Immature natural killer cell (primary cell): ENCODE measurements at regions not wholly inside any gene's neighbourhood (a gene's known extent, or its start where the extent isn't known, plus 50 kb on each side); places are given as distances from the start of the nearest gene placed in this dataset.
"Not testable (repeated sequence)": the region's sequence is repeated elsewhere in the genome, so short reads cannot be mapped to it uniquely, and the experiment has no call there.

Source experiments
- DNase-seq, 3 donors: peaks; one replicate each; pipeline ENCODE4 v3.0.0; 2022; ENCODE audit warnings: mixed read lengths in 1 of 3
- H3K27ac Mint-ChIP-seq, 6 donors: one replicate each; pipeline ENCODE4 v1.8.0; 2020; ENCODE audit warnings: mixed read lengths in 6 of 6, mild to moderate bottlenecking in 5 of 6, inconsistent platforms in 4 of 6, moderate library complexity in 3 of 6
- H3K27me3 Mint-ChIP-seq, 3 donors: one replicate each; pipeline ENCODE4 v1.8.0; 2020 to 2021; ENCODE audit warnings: low read depth in 3 of 3, mild to moderate bottlenecking in 3 of 3, mixed read lengths in 3 of 3, moderate library complexity in 3 of 3, inconsistent platforms in 1 of 3
- H3K36me3 Mint-ChIP-seq, 3 donors: one replicate each; pipeline ENCODE4 v1.8.0; 2020; ENCODE audit warnings: mixed read lengths in 3 of 3, inconsistent platforms in 2 of 3, mild to moderate bottlenecking in 2 of 3
- H3K4me1 Mint-ChIP-seq, 2 donors: one replicate each; pipeline ENCODE4 v1.8.0; 2020; ENCODE audit warnings: inconsistent platforms in 2 of 2, mild to moderate bottlenecking in 2 of 2, mixed read lengths in 2 of 2, moderate library complexity in 1 of 2
- H3K4me3 Mint-ChIP-seq, 5 donors: one replicate each; pipeline ENCODE4 v1.8.0; 2020; ENCODE audit warnings: mild to moderate bottlenecking in 5 of 5, mixed read lengths in 5 of 5, inconsistent platforms in 3 of 5, moderate library complexity in 3 of 5
- H3K9me3 Mint-ChIP-seq, 6 donors: one replicate each; pipeline ENCODE4 v1.8.0; 2020; ENCODE audit warnings: mild to moderate bottlenecking in 6 of 6, mixed read lengths in 6 of 6, inconsistent platforms in 4 of 6, moderate library complexity in 3 of 6

GRCh38 chr18:25531207-25531606 is 179.2 kb upstream of the ZNF521 start:
- no peaks in the 10 kb centered on the region for H3K27me3 Mint-ChIP-seq
- H3K4me3 Mint-ChIP-seq = no peak overlapping the region
- H3K27ac Mint-ChIP-seq = no peak overlapping the region
- no peak for DNase-seq
- no peaks in the 10 kb centered on the region for H3K4me1 Mint-ChIP-seq
- H3K36me3 Mint-ChIP-seq = no peaks in the 10 kb centered on the region
- H3K9me3 Mint-ChIP-seq = peaks cover 0 to 4% (median 0%) of the 10 kb centered on the region in 6 donors

- not testable (repeated sequence) for H3K4me3 Mint-ChIP-seq, H3K27me3 Mint-ChIP-seq
Observed at GRCh38 chr18:25525789-25526188, 173.8 kb upstream of the ZNF521 start.

GRCh38 chr18:25518716-25519053 is 166.7 kb upstream of the ZNF521 start:
- H3K27ac Mint-ChIP-seq = no peak overlapping the region
- H3K9me3 Mint-ChIP-seq = peaks cover 0 to 9% (median 0%) of the 10 kb centered on the region in 6 donors
- H3K36me3 Mint-ChIP-seq = peaks cover 0 to 3% (median 0%) of the 10 kb centered on the region in 3 donors
- peaks cover 0 to under 1% (median 0%) of the 10 kb centered on the region in 3 donors for H3K27me3 Mint-ChIP-seq
- DNase-seq = no peak
- no peaks in the 10 kb centered on the region for H3K4me1 Mint-ChIP-seq
- H3K4me3 Mint-ChIP-seq = no peak overlapping the region

More at GRCh38 chr18:25525789-25526188, 173.8 kb upstream of the ZNF521 start:
- not testable (repeated sequence) for H3K36me3 Mint-ChIP-seq, H3K27ac Mint-ChIP-seq, DNase-seq, H3K4me1 Mint-ChIP-seq
- peaks cover 0 to 12% (median 0%) of the 10 kb centered on the region in 6 donors for H3K9me3 Mint-ChIP-seq

GRCh38 chr18:25517881-25518715 is 166.1 kb upstream of the ZNF521 start:
- Mint-ChIP-seq H3K27me3 (peaks cover 0 to 2% (median 0%) of the 10 kb centered on the region in 3 donors), H3K36me3 (peaks cover 0 to 3% (median 0%) of the 10 kb centered on the region in 3 donors), H3K27ac (no peak overlapping the region), H3K9me3 (peaks cover 0 to 9% (median 0%) of the 10 kb centered on the region in 6 donors), H3K4me1 (no peaks in the 10 kb centered on the region), H3K4me3 (no peak overlapping the region)
- no peak for DNase-seq

- no peaks in the 10 kb centered on the region for H3K4me1 Mint-ChIP-seq
- H3K27ac Mint-ChIP-seq = no peak overlapping the region
Observed at GRCh38 chr18:25516747-25517498, 165.0 kb upstream of the ZNF521 start.

GRCh38 chr18:25516121-25516520 is 164.2 kb upstream of the ZNF521 start:
- no peak for DNase-seq

More at GRCh38 chr18:25516747-25517498, 165.0 kb upstream of the ZNF521 start:
- Mint-ChIP-seq H3K4me3 (no peak overlapping the region), H3K9me3 (peaks cover 0 to 5% (median 0%) of the 10 kb centered on the region in 6 donors), H3K36me3 (peaks cover 0 to 3% (median 0%) of the 10 kb centered on the region in 3 donors), H3K27me3 (peaks cover 0 to 2% (median 0%) of the 10 kb centered on the region in 3 donors)
- DNase-seq = no peak

GRCh38 chr18:25510096-25510495 is 158.1 kb upstream of the ZNF521 start:
- H3K4me3 Mint-ChIP-seq = no peak overlapping the region

More at GRCh38 chr18:25516121-25516520, 164.2 kb upstream of the ZNF521 start:
- Mint-ChIP-seq H3K9me3 (peaks cover 0 to 5% (median 0%) of the 10 kb centered on the region in 6 donors), H3K27ac (no peak overlapping the region), H3K4me1 (no peaks in the 10 kb centered on the region), H3K36me3 (peaks cover 0 to 3% (median 0%) of the 10 kb centered on the region in 3 donors), H3K4me3 (no peak overlapping the region), H3K27me3 (peaks cover 0 to 2% (median 0%) of the 10 kb centered on the region in 3 donors)

GRCh38 chr18:25503567-25504081 is 151.7 kb upstream of the ZNF521 start:
- Mint-ChIP-seq H3K27ac (peak overlapping the region in 1 of 6 donors; percentile 64), H3K9me3 (peaks cover 0 to 4% (median 0%) of the 10 kb centered on the region in 6 donors), H3K36me3 (no peaks in the 10 kb centered on the region), H3K4me1 (peaks cover 0 to 1% of the 10 kb centered on the region in 2 donors), H3K27me3 (peaks cover 2% of the 10 kb centered on the region in 3 donors), H3K4me3 (peak overlapping the region in 1 of 5 donors; percentile 19)
- no peak for DNase-seq

More at GRCh38 chr18:25510096-25510495, 158.1 kb upstream of the ZNF521 start:
- H3K27ac Mint-ChIP-seq = no peak overlapping the region
- H3K27me3 Mint-ChIP-seq = peaks cover 0 to 4% (median 2%) of the 10 kb centered on the region in 3 donors
- no peak for DNase-seq
- no peaks in the 10 kb centered on the region for H3K36me3 Mint-ChIP-seq
- no peaks in the 10 kb centered on the region for H3K4me1 Mint-ChIP-seq
- peaks cover 0 to 5% (median 0%) of the 10 kb centered on the region in 6 donors for H3K9me3 Mint-ChIP-seq

- Mint-ChIP-seq H3K36me3 (peaks cover 0 to 4% (median 0%) of the 10 kb centered on the region in 3 donors), H3K27me3 (peaks cover 0 to 2% (median 0%) of the 10 kb centered on the region in 3 donors), H3K4me1 (no peaks in the 10 kb centered on the region), H3K27ac (no peak overlapping the region), H3K9me3 (peaks cover 0 to 13% (median 0%) of the 10 kb centered on the region in 6 donors), H3K4me3 (no peak overlapping the region)
- no peak for DNase-seq
Observed at GRCh38 chr18:25497151-25497794, 145.3 kb upstream of the ZNF521 start.

GRCh38 chr18:25496544-25496943 is 144.6 kb upstream of the ZNF521 start:
- Mint-ChIP-seq H3K4me1 (no peaks in the 10 kb centered on the region), H3K27me3 (peaks cover 0 to 2% (median 0%) of the 10 kb centered on the region in 3 donors), H3K27ac (no peak overlapping the region), H3K9me3 (peaks cover 0 to 13% (median 0%) of the 10 kb centered on the region in 6 donors), H3K4me3 (no peak overlapping the region), H3K36me3 (peaks cover 0 to 4% (median 0%) of the 10 kb centered on the region in 3 donors)
- no peak for DNase-seq

GRCh38 chr18:25495606-25496005 is 143.6 kb upstream of the ZNF521 start:
- H3K4me1 Mint-ChIP-seq = no peaks in the 10 kb centered on the region
- peaks cover 0 to 2% (median 0%) of the 10 kb centered on the region in 3 donors for H3K27me3 Mint-ChIP-seq
- H3K27ac Mint-ChIP-seq = no peak overlapping the region
- H3K4me3 Mint-ChIP-seq = no peak overlapping the region
- peaks cover 0 to 4% (median 0%) of the 10 kb centered on the region in 3 donors for H3K36me3 Mint-ChIP-seq
- DNase-seq = no peak
- peaks cover 0 to 13% (median 0%) of the 10 kb centered on the region in 6 donors for H3K9me3 Mint-ChIP-seq

GRCh38 chr18:25494888-25495287 is 142.9 kb upstream of the ZNF521 start:
- DNase-seq = no peak
- Mint-ChIP-seq H3K27me3 (peaks cover 0 to 2% (median 0%) of the 10 kb centered on the region in 3 donors), H3K4me1 (no peaks in the 10 kb centered on the region), H3K27ac (no peak overlapping the region), H3K9me3 (peaks cover 0 to 13% (median 0%) of the 10 kb centered on the region in 6 donors), H3K36me3 (peaks cover 0 to 4% (median 0%) of the 10 kb centered on the region in 3 donors), H3K4me3 (no peak overlapping the region)

GRCh38 chr18:25493401-25493800 is 141.4 kb upstream of the ZNF521 start:
- H3K4me1 Mint-ChIP-seq = no peaks in the 10 kb centered on the region
- DNase-seq = no peak
- H3K4me3 Mint-ChIP-seq = no peak overlapping the region
- peaks cover 0 to 4% (median 0%) of the 10 kb centered on the region in 3 donors for H3K36me3 Mint-ChIP-seq
- peaks cover 0 to 9% (median 0%) of the 10 kb centered on the region in 6 donors for H3K9me3 Mint-ChIP-seq
- H3K27me3 Mint-ChIP-seq = peaks cover 0 to 2% (median 0%) of the 10 kb centered on the region in 3 donors
- no peak overlapping the region for H3K27ac Mint-ChIP-seq
